A549 (cell line): ENCODE measurements at regions not wholly inside any gene's neighbourhood (a gene's known extent, or its start where the extent isn't known, plus 50 kb on each side); places are given as distances from the start of the nearest gene placed in this dataset.

ENCODE experiments used
- ATAC-seq, 2 experiments: fragments of 200-7000 bp in 1 of 2; fragments of >200 bp in 1 of 2; cut with Nextera tagmentation in 1 of 2; cut with Tn5 transposase in 1 of 2; 3 replicates each; pipeline versions ENCODE4 v1.8.0 to v1.9.1; 2018 to 2020; ENCODE audit warnings: mild to moderate bottlenecking in 1 of 2, moderate library complexity in 1 of 2
- CTCF ChIA-PET: fragments of 300-600 bp; sonication (Branson Sonifier 250); formaldehyde crosslinking; extraction: SDS; loops from one replicate; lab custom pipeline; 2021; ENCODE audit warnings: antibody characterized with exemption, inconsistent platforms; lab: Yijun Ruan, JAX
- POLR2A ChIA-PET: fragments of 350-600 bp; formaldehyde crosslinking; extraction: SDS; loops from one replicate; lab custom pipeline; 2021; ENCODE audit warnings: antibody characterized with exemption, inconsistent platforms; lab: Yijun Ruan, JAX
- DNase-seq, 2 experiments: peaks; one replicate each; pipeline versions ENCODE4 v3.0.0 to v3.0.0-alpha.2; 2011 to 2016; ENCODE audit warnings: low read depth in 1 of 2, low spot score in 1 of 2
- FAIRE-seq: peaks from 2 replicates; lab custom pipeline; 2011; peaks lifted over from hg19 to GRCh38; lab: Jason Lieb, UNC
- H3K27ac ChIP-seq, 2 experiments: fragments of >200 bp; sonication (Bioruptor Twin); formaldehyde crosslinking; 3 replicates each; pipeline ENCODE4 v1.5.1; 2016 to 2017
- H3K4me1 ChIP-seq: fragments of >200 bp; sonication (Bioruptor Twin); formaldehyde crosslinking; 3 replicates; pipeline ENCODE4 v1.6.1; 2016
- H3K4me2 ChIP-seq: fragments of >200 bp; sonication (Bioruptor Twin); formaldehyde crosslinking; 3 replicates; pipeline ENCODE4 v1.6.1; 2016
- H3K4me3 ChIP-seq: fragments of >200 bp; sonication (Bioruptor Twin); formaldehyde crosslinking; 3 replicates; pipeline ENCODE4 v1.5.1; 2016
- H3K9me3 ChIP-seq: fragments of >200 bp; sonication (Bioruptor Twin); formaldehyde crosslinking; 3 replicates; pipeline ENCODE4 v1.6.1; 2016
- CBX8 ChIP-seq: fragments of 200-600 bp; sonication (generic); IDR thresholded peaks from 2 replicates; pipeline ENCODE4 v1.6.1; 2016
- CEBPB ChIP-seq, 2 experiments: fragments of >200 bp in 1 of 2; sonication (Bioruptor Twin) in 1 of 2; formaldehyde crosslinking in 1 of 2; IDR thresholded peaks; 2 replicates each; pipeline ENCODE4 v1.6.1; 2012 to 2016
- GATA3 ChIP-seq: IDR thresholded peaks from 2 replicates; pipeline ENCODE4 v1.6.1; 2012; ENCODE audit warnings: borderline replicate concordance
- HDAC2 ChIP-seq: fragments of 200-600 bp; sonication (generic); IDR thresholded peaks from 2 replicates; pipeline ENCODE4 v1.6.1; 2016
- HEYL ChIP-seq: fragments of 250-450 bp; sonication (Bioruptor Pico); IDR thresholded peaks from 2 replicates; pipeline ENCODE4 v1.8.0; 2021; ENCODE audit warnings: mild to moderate bottlenecking, moderate library complexity
- HOXA7 ChIP-seq: fragments of 250-450 bp; sonication (Bioruptor Pico); IDR thresholded peaks from 2 replicates; pipeline ENCODE4 v1.5.0; 2020; ENCODE audit warnings: mild to moderate bottlenecking, moderate library complexity
- HOXB13 ChIP-seq: fragments of 250-450 bp; sonication (Bioruptor Pico); IDR thresholded peaks from 2 replicates; pipeline ENCODE4 v1.5.0; 2020; ENCODE audit warnings: low read depth, mild to moderate bottlenecking, moderate library complexity
- HOXB5 ChIP-seq: fragments of 250-450 bp; sonication (Bioruptor Pico); IDR thresholded peaks from 2 replicates; pipeline ENCODE4 v1.5.0; 2020; ENCODE audit warnings: mild to moderate bottlenecking, moderate library complexity
- JUN ChIP-seq, 2 experiments: fragments of >200 bp; sonication (Bioruptor Twin); formaldehyde crosslinking; IDR thresholded peaks; 2 replicates in 1 of 2; 3 replicates in 1 of 2; pipeline ENCODE4 v1.6.1; 2016 to 2017
- JUNB ChIP-seq: fragments of >200 bp; sonication (Bioruptor Twin); formaldehyde crosslinking; IDR thresholded peaks from 2 replicates; pipeline ENCODE4 v1.6.1; 2016
- MAZ ChIP-seq: fragments of 150-350 bp; IDR thresholded peaks from 2 replicates; pipeline ENCODE4 v1.6.1; 2014; ENCODE audit warnings: antibody characterized with exemption, low read depth, low read length, borderline replicate concordance
- NFE2L2 ChIP-seq: fragments of 150-350 bp; conservative IDR thresholded peaks from 2 replicates; pipeline ENCODE4 v1.6.1; 2014; ENCODE audit warnings: low read length
- NPAS2 ChIP-seq: fragments of 250-450 bp; sonication (Bioruptor Pico); IDR thresholded peaks from 2 replicates; pipeline ENCODE4 v1.8.0; 2022; ENCODE audit warnings: mild to moderate bottlenecking, moderate library complexity, borderline replicate concordance
- NR3C1 ChIP-seq: fragments of >200 bp; sonication (Bioruptor Twin); formaldehyde crosslinking; IDR thresholded peaks from 3 replicates; pipeline ENCODE4 v1.6.1; 2017
- POLR2A ChIP-seq: IDR thresholded peaks from 2 replicates; pipeline ENCODE4 v1.6.1; 2012; ENCODE audit warnings: mild to moderate bottlenecking, low read length
- POLR2AphosphoS2 ChIP-seq: conservative IDR thresholded peaks from 2 replicates; pipeline ENCODE4 v1.6.1; 2012; ENCODE audit warnings: low read length, improper control_type of control experiment, inconsistent platforms
- RARB ChIP-seq: fragments of 250-450 bp; sonication (Bioruptor Pico); IDR thresholded peaks from 2 replicates; pipeline ENCODE4 v1.8.0; 2021; ENCODE audit warnings: mild to moderate bottlenecking, moderate library complexity
- RCOR1 ChIP-seq: fragments of 150-350 bp; IDR thresholded peaks from 2 replicates; pipeline ENCODE4 v1.6.1; 2014; ENCODE audit warnings: antibody characterized with exemption, low read length, low read depth
- TFCP2L1 ChIP-seq: fragments of 250-450 bp; sonication (Bioruptor Pico); IDR thresholded peaks from 2 replicates; pipeline ENCODE4 v1.5.0; 2021; ENCODE audit warnings: mild to moderate bottlenecking
- TP53 ChIP-seq: fragments of 250-450 bp; sonication (Bioruptor Pico); IDR thresholded peaks from 2 replicates; pipeline ENCODE4 v1.5.0; 2021; ENCODE audit warnings: mild to moderate bottlenecking, moderate library complexity
- ZNF302 ChIP-seq: fragments of 250-450 bp; sonication (Bioruptor Pico); IDR thresholded peaks from 2 replicates; pipeline ENCODE4 v1.9.0; 2021; ENCODE audit warnings: inconsistent platforms, mild to moderate bottlenecking, moderate library complexity
- ZSCAN20 ChIP-seq: fragments of 250-450 bp; sonication (Bioruptor Pico); IDR thresholded peaks from 2 replicates; pipeline ENCODE4 v1.8.0; 2022; ENCODE audit warnings: mild to moderate bottlenecking, moderate library complexity
- WGBS: methylation state at CpG from one replicate; pipeline ENCODE4 v1.1.6; 2017; ENCODE audit errors: missing lambda C conversion rate; 5-methylcytosine and 5-hydroxymethylcytosine counted together
- TF ChIP-seq, protein P1 (sequence below): fragments of 200-600 bp; sonication (generic); IDR thresholded peaks from 2 replicates; pipeline ENCODE4 v1.6.1; 2016; ENCODE audit warnings: antibody characterized with exemption, mild to moderate bottlenecking, moderate library complexity
- TF ChIP-seq, protein P2 (sequence below): fragments of 250-450 bp; sonication (Bioruptor Pico); IDR thresholded peaks from 2 replicates; pipeline ENCODE4 v1.5.0; 2020; ENCODE audit warnings: low read depth, mild to moderate bottlenecking, moderate library complexity
- TF ChIP-seq, protein P3 (sequence below): fragments of 150-350 bp; IDR thresholded peaks from 2 replicates; pipeline ENCODE4 v1.6.1; 2014; ENCODE audit warnings: low read depth, mild to moderate bottlenecking, low read length
- TF ChIP-seq, protein P4 (sequence below): fragments of >200 bp; sonication (Bioruptor Twin); formaldehyde crosslinking; IDR thresholded peaks from 3 replicates; pipeline ENCODE4 v1.6.1; 2016
- TF ChIP-seq, protein P5 (sequence below): IDR thresholded peaks from 2 replicates; pipeline ENCODE4 v1.6.1; 2012; ENCODE audit warnings: low read depth, borderline replicate concordance
- TF ChIP-seq, protein P6 (sequence below): fragments of >200 bp; sonication (Bioruptor Twin); formaldehyde crosslinking; IDR thresholded peaks from 2 replicates; pipeline ENCODE4 v1.6.1; 2016

DNA sequence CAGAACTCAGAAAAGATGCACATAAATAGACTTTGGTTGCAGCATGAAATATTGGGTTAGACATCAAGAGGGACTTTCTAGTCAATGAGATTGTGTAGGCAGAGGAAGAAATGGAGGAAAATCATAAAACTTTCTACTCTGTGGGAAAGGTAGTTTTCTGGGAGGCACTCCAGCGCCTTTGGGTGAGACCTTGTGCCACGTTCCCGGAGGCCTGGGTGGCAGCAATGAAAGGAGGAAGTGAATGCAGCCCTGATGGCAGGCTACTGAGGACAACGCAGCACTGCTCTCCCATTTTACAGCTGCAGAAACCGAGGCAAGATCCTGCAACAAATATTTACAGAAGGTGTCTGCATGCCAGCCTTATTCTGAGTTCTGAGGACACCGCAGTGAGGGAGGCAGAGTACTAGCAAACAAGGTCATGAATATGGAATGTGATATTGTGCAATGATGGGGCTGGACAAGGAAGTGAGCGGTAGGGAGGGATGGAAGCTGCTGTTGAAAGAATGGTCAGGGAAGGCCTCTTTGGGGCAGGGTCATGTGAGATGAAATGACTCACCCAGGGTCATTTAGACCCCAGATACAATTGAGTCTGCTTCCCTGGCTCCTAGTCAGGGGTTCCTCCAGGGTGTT lies 159.1 kb downstream of the TFAP2C start (continued):
- TF ChIP-seq RARB (CRISPR knock-in tag) (peak; percentile 33; the same call in 1 of the 2 replicates), TP53 (peak; percentile 94; the same call in 1 of the 2 replicates), GATA3 (peak; percentile 98)
- TF ChIP-seq, protein P1, sequence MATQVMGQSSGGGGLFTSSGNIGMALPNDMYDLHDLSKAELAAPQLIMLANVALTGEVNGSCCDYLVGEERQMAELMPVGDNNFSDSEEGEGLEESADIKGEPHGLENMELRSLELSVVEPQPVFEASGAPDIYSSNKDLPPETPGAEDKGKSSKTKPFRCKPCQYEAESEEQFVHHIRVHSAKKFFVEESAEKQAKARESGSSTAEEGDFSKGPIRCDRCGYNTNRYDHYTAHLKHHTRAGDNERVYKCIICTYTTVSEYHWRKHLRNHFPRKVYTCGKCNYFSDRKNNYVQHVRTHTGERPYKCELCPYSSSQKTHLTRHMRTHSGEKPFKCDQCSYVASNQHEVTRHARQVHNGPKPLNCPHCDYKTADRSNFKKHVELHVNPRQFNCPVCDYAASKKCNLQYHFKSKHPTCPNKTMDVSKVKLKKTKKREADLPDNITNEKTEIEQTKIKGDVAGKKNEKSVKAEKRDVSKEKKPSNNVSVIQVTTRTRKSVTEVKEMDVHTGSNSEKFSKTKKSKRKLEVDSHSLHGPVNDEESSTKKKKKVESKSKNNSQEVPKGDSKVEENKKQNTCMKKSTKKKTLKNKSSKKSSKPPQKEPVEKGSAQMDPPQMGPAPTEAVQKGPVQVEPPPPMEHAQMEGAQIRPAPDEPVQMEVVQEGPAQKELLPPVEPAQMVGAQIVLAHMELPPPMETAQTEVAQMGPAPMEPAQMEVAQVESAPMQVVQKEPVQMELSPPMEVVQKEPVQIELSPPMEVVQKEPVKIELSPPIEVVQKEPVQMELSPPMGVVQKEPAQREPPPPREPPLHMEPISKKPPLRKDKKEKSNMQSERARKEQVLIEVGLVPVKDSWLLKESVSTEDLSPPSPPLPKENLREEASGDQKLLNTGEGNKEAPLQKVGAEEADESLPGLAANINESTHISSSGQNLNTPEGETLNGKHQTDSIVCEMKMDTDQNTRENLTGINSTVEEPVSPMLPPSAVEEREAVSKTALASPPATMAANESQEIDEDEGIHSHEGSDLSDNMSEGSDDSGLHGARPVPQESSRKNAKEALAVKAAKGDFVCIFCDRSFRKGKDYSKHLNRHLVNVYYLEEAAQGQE = peak; percentile 67

DNA sequence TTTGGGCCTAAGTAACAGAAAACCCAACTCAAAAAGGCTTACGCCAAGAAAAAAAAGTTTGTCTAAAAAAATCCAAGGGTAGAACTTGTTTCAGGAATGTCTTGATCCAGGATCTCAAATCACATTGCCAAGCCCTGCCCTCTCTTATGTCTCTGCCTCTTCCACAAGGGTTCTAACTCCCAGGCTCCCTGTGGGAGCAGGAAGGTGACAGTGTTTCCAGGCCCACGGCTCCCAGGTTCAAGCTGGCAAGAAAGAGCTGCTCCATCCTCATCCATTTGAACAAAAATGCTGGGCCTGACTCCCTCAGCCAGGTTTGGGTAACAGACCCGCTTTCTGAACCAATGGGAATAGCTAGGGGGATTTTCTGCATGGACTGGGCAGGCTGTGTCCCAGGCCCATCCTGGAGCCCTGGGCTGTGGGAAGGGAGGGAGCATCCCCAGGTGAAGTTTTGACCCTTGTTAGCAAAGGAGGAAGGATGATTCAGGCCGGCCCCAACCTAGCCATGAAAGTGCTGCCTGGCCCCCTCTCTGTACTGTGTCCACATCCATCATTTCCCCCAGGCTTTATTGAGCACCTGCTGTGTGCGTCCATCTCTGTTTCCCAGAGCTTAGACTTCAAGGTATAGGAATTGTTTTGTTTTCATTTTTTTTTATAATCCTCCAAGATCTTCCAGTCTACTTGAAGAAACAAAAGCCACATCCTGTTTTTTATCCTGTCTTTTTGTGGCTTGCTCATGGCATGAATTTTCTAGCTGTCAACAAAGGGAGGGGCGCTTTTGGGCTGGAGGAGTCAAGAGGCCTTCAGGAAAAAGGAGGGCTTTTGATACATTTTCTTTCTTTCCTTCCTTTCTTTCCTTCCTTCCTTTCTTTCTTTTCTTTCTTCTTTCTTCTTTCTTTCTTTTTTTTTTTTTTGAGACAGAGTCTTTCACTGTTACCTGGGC lies 159.8 kb downstream of the TFAP2C start:
- Histone ChIP-seq H3K27ac (peak overlapping the region; percentile 96 to 97), H3K9me3 (no peaks in the 10 kb centered on the region), H3K4me2 (peak overlapping the region; percentile 75), H3K4me3 (no peak overlapping the region), H3K4me1 (peaks cover 63% of the 10 kb centered on the region)
- CTCF ChIA-PET = interaction anchor here (0.5 to 2.6 kb wide), 8 partner anchors 9 to 238 kb away, joined by 3 to 13 read pairs (median 5); no protein-coding TSS in a partner anchor
- FAIRE-seq (no peak), ATAC-seq (peak; percentile 30 to 44), DNase-seq (peak in 1 of 2 experiments; percentile 59)
- WGBS = 28% methylated on average over 5 of the region's 6 CpGs
- POLR2A ChIA-PET = interaction anchor here (0.9 to 1.8 kb wide), 4 partner anchors 78 to 176 kb away, joined by 3 to 15 read pairs (median 6); partner anchors contain the start of gene TFAP2C
- TF ChIP-seq ZNF302 (CRISPR knock-in tag) = peak; percentile 63; the same call in 1 of the 2 replicates
- no peak for TF ChIP-seq NR3C1
- no peak for TF ChIP-seq CEBPB (IDR thresholded peaks at IDR 0.05)
- TF ChIP-seq HOXA7 (CRISPR knock-in tag) = peak; percentile 81
- no peak for TF ChIP-seq RCOR1
- peak; percentile 4; the same call in 1 of the 2 replicates for TF ChIP-seq TFCP2L1 (CRISPR knock-in tag)
- TF ChIP-seq, protein P2, sequence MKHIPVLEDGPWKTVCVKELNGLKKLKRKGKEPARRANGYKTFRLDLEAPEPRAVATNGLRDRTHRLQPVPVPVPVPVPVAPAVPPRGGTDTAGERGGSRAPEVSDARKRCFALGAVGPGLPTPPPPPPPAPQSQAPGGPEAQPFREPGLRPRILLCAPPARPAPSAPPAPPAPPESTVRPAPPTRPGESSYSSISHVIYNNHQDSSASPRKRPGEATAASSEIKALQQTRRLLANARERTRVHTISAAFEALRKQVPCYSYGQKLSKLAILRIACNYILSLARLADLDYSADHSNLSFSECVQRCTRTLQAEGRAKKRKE (CRISPR knock-in tag) = peak; percentile 74; the same call in 1 of the 2 replicates
- TF ChIP-seq HDAC2 = no peak
- no peak for TF ChIP-seq POLR2A
- 0 out of 2 replicates have a peak, but pooled peaks have one; percentile 14 for TF ChIP-seq JUNB
- TF ChIP-seq HOXB13 (CRISPR knock-in tag) = peak; percentile 90
- TF ChIP-seq, protein P3, sequence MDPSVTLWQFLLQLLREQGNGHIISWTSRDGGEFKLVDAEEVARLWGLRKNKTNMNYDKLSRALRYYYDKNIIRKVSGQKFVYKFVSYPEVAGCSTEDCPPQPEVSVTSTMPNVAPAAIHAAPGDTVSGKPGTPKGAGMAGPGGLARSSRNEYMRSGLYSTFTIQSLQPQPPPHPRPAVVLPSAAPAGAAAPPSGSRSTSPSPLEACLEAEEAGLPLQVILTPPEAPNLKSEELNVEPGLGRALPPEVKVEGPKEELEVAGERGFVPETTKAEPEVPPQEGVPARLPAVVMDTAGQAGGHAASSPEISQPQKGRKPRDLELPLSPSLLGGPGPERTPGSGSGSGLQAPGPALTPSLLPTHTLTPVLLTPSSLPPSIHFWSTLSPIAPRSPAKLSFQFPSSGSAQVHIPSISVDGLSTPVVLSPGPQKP = no peak
- TF ChIP-seq ZSCAN20 (CRISPR knock-in tag) = peak; percentile 81
- TF ChIP-seq TP53 = peak; percentile 52; the same call in 1 of the 2 replicates
- TF ChIP-seq HEYL = peak; percentile 39; the same call in 1 of the 2 replicates
- TF ChIP-seq POLR2AphosphoS2 = no peak
- TF ChIP-seq HOXB5 (CRISPR knock-in tag) = peak; percentile 12
- no peak for TF ChIP-seq RARB (CRISPR knock-in tag)
- TF ChIP-seq CBX8 = no peak
- TF ChIP-seq, protein P4, sequence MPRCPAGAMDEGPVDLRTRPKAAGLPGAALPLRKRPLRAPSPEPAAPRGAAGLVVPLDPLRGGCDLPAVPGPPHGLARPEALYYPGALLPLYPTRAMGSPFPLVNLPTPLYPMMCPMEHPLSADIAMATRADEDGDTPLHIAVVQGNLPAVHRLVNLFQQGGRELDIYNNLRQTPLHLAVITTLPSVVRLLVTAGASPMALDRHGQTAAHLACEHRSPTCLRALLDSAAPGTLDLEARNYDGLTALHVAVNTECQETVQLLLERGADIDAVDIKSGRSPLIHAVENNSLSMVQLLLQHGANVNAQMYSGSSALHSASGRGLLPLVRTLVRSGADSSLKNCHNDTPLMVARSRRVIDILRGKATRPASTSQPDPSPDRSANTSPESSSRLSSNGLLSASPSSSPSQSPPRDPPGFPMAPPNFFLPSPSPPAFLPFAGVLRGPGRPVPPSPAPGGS = peak; percentile 15; the same call in 1 of the 3 replicates
- TF ChIP-seq, protein P5, sequence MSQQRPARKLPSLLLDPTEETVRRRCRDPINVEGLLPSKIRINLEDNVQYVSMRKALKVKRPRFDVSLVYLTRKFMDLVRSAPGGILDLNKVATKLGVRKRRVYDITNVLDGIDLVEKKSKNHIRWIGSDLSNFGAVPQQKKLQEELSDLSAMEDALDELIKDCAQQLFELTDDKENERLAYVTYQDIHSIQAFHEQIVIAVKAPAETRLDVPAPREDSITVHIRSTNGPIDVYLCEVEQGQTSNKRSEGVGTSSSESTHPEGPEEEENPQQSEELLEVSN = no peak
- TF ChIP-seq, protein P6, sequence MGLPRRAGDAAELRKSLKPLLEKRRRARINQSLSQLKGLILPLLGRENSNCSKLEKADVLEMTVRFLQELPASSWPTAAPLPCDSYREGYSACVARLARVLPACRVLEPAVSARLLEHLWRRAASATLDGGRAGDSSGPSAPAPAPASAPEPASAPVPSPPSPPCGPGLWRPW = no peak
- no peak for TF ChIP-seq MAZ
- TF ChIP-seq NFE2L2 = no peak
- peak; percentile 66; the same call in 1 of the 2 replicates for TF ChIP-seq NPAS2 (CRISPR knock-in tag)
- TF ChIP-seq JUN (IDR thresholded peaks at IDR 0.05) = peak in 1 of 2 experiments; percentile 16; a peak in 1 of 5 replicates
